ENCODE measurements at regions not wholly inside any gene's neighbourhood (a gene's known extent, or its start where the extent isn't known, plus 50 kb on each side); places are given as distances from the start of the nearest gene placed in this dataset.
A peak's percentile ranks its signal among the peaks of the same experiment; 100 is the strongest.

DNA sequence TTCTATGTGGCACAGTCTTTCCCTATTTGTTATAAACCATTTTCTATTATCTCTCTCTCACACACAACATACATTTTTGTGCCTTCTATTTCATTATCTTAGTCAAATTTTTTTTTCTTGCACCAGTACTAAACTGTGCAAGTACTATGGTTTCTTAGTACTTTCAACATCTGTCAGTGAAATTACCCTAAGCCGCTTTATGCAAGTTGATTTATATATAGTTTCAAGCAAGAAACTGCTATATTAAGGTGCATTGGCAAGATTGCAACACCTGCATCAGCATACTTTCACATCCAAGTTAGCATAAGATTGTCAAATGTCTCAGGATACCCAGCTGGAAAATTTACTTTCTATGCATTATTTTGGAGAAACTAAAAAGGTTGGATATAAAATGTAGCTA is 180.2 kb upstream of the FSTL5 start:
- no peak for DNase-seq

DNA sequence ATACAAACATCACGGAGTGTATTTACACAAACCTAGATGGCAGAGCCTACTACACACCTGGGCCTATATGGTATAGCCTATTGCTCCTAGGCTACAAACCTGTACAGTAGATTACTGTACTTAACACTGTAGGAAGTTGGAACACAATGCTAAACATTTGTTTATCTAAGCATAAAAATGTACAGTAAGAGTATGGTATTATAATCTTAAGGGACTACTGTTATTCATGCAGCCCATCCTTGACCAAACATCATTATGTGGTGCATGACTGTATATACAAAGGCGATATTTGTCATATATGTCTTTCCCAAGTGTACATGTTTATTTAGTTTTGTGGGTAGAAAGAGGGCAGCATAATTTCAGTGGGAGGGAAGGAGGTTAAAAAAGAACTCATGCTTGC is 177.7 kb upstream of the FSTL5 start:
- DNase-seq = no peak

GRCh38 chr4:162323919-162324318 is 160.1 kb upstream of the FSTL5 start:
- no peak for DNase-seq

DNA sequence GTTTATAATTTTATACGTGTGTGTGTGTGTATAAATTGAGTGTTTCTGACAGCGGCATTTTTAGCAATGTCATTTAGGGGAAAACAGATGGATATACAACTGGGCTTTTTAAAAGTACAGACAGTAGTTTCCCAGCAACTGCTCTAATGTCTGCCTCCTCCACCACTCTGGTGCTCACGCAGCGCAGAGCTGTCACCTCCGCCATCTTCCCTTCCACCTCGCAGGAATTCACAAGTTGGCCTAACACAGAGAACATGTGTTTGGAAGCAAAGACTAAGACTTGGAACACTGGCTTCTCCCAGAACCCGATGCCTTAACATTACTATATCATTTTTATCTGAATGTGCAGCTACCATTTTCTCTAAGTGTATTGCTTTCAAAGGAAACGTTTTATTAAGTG is 158.3 kb upstream of the FSTL5 start:
- no peak for DNase-seq

- DNase-seq = no peak
These were observed 122.0 kb upstream of the FSTL5 start for GRCh38 chr4:162285753-162286152.

DNA sequence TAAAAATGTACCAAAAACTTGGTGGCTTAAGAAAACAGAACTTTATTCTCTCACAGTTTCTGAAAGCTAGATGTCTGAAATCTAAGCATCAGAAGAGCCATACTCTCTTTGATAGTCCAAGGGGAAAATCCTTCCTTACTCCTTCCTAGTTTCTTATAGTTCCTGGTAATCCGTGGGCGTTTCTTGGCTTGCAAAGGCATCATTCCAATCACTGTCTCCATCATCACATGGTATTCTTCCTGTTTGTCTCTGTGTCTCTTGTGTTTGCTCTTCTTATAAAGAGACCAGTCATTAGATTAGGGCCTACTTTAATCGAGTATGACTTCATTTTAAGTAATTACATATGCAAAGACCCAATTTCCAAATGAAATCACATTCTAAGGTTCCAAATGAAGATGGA is 118.9 kb upstream of the FSTL5 start:
- DNase-seq = no peak

DNA sequence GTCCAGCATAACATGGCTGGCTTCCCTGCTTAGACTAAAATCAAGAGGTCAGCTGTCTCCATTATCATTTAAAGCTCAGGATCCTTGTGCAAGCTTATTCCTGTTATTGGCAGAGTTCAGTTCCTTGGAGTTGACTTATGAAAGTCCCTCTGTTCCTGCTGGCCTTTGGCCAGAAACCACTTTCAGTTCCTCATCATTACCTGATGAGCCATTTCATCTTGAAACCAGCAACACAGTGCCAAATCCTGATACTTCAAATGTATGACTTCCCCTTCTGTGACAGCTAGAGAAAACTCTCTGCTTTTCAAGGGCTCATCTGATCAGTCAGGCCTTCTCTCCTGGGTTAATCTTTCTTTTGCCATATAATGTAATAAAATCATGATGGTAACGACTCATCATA is 110.6 kb upstream of the FSTL5 start:
- DNase-seq = no peak

DNA sequence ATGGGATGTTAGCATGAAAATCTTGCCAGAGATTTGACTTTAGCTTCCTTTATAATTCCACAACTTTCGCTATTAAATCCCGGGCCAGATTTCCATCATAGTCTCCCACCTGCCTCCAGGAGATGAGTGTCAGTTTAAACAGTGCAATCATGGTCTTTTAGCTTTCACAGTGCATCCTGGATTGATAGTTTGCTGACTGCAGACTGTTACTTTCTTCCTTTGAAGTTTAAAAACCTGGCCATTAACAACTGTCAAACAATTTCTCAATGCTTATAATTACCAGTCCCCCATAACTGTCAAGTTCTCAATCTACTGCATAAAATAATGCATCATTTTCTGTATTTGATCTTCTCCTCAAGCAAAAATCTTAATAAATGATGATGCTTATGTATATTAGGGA is 108.4 kb upstream of the FSTL5 start:
- no peak for DNase-seq

- DNase-seq = no peak
These were observed 105.1 kb upstream of the FSTL5 start for GRCh38 chr4:162268911-162269310.

GRCh38 chr4:162265802-162266201 is 102.0 kb upstream of the FSTL5 start:
- no peak for DNase-seq

GRCh38 chr4:162245051-162245450 is 81.3 kb upstream of the FSTL5 start:
- DNase-seq = no peak

- DNase-seq = no peak
These were observed 78.1 kb upstream of the FSTL5 start for GRCh38 chr4:162241857-162242256.

DNA sequence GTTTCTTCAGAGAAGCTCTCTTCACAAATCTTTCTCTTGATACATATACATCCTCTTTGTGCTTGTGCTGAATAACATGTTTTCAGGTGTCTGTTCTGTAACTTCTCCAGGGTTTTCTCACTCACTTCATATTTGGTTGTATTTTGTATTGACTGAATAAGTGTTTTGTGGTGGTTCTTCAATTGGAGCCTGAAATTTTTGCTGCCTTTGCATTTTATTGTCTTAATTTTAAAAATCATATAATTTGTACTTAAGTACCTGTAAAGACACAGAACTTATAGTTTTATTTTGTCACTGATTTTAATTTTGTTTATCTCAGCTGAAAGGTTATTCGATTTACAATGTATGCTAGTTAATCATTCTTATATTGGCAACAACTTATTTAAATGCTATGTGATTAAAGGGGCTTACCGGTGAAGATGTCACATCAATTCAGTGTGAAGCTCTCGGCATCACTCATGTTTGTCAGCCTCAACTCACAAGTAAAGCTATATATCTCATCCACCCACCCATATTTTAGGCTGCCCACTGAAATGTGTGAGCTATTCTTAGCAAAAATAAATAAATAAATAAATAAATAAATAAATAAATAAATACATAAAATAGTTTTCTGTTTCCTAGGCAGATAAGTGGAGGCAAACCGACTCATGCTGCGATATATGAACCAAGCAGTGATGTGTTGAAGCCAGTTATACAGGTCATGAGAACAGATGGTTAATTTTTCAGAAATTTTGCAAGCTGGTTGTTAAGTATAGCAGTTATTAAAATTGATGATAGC is 76.4 kb upstream of the FSTL5 start:
- DNase-seq = no peak

- DNase-seq = no peak
These were observed 73.9 kb upstream of the FSTL5 start for GRCh38 chr4:162237676-162238075.

DNA sequence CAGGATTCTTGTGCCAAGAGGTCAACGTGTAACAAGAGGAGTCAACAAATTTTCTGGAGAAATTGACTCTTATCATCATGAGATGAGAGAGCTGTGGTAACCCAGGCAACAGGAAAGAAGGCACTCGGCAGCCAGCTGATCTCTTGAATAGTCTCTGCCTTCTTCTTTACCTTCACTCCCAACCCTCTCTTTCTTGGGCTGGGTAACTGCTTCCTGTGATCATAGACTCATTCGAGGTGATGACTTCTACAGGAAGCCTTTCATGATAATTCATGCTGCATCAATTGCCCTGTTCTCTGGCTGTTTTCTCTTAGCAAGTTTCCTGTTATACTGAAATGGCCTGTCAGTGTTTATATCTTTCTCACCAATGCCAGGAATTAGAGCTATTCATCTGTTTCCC is 70.8 kb upstream of the FSTL5 start:
- peak in 3 of 6 experiments; percentile 18 to 45 (median 32) for DNase-seq

- no peak for DNase-seq
These were observed 68.5 kb upstream of the FSTL5 start for GRCh38 chr4:162232349-162232748.

DNA sequence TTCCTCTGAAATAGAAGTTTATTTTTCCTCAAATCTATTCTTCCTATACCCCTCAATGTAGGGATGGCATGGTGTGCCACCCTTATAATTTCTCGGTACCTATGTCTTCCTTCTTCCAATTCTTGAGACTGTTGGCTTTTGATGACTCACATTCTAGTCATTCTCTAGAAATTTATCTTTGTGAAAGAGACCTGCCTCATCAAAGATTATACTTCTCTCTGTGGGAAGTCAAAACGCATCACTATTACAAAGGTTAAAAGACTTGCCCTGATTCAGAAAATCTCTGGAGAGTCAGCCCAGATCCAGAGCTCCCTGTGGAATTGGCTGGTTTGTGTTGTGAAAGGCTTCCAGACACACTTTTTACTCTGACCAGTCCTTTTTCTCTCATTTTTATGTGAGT is 65.9 kb upstream of the FSTL5 start:
- no peak for DNase-seq

GRCh38 chr4:162221148-162221547 is 57.3 kb upstream of the FSTL5 start:
- DNase-seq = no peak
